ENCODE measurements at regions not wholly inside any gene's neighbourhood (a gene's known extent, or its start where the extent isn't known, plus 50 kb on each side); places are given as distances from the start of the nearest gene placed in this dataset.

DNA sequence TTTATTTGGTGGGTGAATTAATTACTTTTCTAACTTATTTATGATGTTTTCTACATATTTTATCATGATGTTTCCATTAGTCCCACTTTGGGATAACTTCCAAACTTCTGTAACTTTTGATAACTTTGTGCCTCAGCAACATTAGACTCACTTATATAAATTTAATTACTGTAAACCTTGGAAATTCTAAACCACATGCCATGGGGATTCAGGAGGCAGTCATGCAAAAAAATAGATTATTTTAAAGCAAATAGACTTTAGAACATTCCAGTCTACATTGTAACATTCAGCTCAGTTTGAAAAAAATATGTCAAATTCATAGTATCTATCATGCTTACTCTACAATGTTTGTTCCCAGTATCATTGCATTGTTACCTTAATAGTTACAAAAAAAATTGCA is 728.5 kb upstream of the NRXN1 start:
- no peak for TF ChIP-seq REST (IDR thresholded peaks at IDR 0.05; ENCODE audit: insufficient read depth in 1 of 2, low read depth in 2 of 2, low read length in 2 of 2)
- TF ChIP-seq POLR2AphosphoS5 (IDR thresholded peaks at IDR 0.05; ENCODE audit: low read depth, low read length): no peak
- TF ChIP-seq TAF1 (IDR thresholded peaks at IDR 0.05; ENCODE audit: borderline replicate concordance, insufficient read depth, low read length): no peak

Data from PFSK-1 (cell line).